IgD-negative memory B cell (primary cell): ENCODE measurements at regions not wholly inside any gene's neighbourhood (a gene's known extent, or its start where the extent isn't known, plus 50 kb on each side); places are given as distances from the start of the nearest gene placed in this dataset.
A peak's percentile ranks its signal among the peaks of the same experiment; 100 is the strongest.

Experiments used
- H3K27ac Mint-ChIP-seq, 3 donors: one replicate each; pipeline ENCODE4 v1.8.0; 2020 to 2022; ENCODE audit warnings: mild to moderate bottlenecking in 3 of 3, mixed read lengths in 3 of 3, moderate library complexity in 1 of 3
- H3K27me3 Mint-ChIP-seq: one replicate; pipeline ENCODE4 v1.8.0; 2021; ENCODE audit warnings: mixed read lengths
- H3K36me3 Mint-ChIP-seq: one replicate; pipeline ENCODE4 v1.8.0; 2020; ENCODE audit warnings: mild to moderate bottlenecking, mixed read lengths
- H3K4me1 Mint-ChIP-seq, 3 donors: one replicate each; pipeline ENCODE4 v1.8.0; 2020 to 2022; ENCODE audit warnings: mixed read lengths in 3 of 3, mild to moderate bottlenecking in 1 of 3
- H3K4me3 Mint-ChIP-seq, 4 donors: one replicate each; pipeline ENCODE4 v1.8.0; 2020 to 2022; ENCODE audit warnings: mild to moderate bottlenecking in 4 of 4, mixed read lengths in 4 of 4, moderate library complexity in 3 of 4
- H3K9me3 Mint-ChIP-seq, 3 donors: one replicate each; pipeline ENCODE4 v1.8.0; 2020 to 2021; ENCODE audit warnings: mixed read lengths in 3 of 3, mild to moderate bottlenecking in 1 of 3

DNA sequence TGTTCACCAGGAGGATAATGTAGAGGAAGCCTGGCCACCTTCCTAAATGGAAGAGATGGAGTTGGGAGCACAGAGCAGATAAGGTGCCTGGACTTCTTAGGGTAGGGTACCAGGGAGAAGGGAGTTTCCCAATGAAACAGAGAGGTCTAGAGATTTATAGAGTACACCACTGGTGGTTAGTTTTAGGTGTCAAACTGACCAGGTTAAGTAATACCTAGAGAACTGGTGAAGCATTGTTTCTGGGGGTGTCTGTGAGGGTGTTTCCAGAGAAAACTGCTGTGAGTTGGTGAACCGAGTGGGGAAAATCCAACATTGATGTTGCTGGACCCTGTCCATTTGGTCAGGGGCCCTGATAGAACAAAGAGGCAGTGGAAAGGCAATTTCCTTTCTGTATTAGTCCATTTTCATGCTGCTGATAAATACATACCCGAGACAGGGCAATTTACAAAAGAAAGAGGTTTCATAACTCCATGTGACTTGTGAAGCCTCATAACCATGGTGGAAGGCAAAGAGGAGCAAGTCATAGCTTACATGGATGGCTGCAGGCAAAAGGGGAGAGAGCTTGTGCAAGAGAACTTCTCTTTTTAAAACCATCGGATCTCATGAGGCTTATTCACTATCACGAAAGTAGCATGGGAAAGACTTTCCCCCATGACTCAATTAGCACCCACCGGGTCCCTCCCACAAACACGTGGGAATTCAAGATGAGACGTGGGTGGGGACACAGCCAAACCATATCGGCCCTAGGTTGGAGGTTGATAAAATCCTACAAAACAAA is 260.8 kb downstream of the CBLN2 start:
- peaks cover 0 to 3% (median 0%) of the 10 kb centered on the region in 3 donors for H3K9me3 Mint-ChIP-seq
- peak overlapping the region in 1 of 3 donors; percentile 14 for H3K27ac Mint-ChIP-seq
- peaks cover 9 to 16% (median 10%) of the 10 kb centered on the region in 3 donors for H3K4me1 Mint-ChIP-seq
- H3K27me3 Mint-ChIP-seq: no peaks in the 10 kb centered on the region
- H3K4me3 Mint-ChIP-seq: no peak overlapping the region
- H3K36me3 Mint-ChIP-seq: peaks cover 3% of the 10 kb centered on the region

DNA sequence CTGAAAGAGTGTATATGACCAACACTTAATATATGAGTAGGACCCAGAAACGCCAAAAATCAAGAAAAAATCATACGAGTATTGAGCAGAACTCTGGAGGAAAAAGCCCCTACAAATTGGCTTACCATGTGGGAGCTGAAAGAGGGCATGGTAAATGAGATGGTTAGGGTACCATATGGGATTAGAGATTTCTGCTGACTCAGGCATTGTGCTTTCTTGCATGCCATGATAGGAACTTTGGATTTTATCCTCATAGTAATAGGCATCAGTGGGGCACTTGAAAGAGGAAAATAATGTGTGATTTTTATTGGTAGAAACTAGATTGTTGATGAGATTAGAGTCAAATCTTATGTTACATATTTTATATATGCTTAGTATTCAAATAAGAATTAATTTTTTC is 271.1 kb downstream of the CBLN2 start:
- Mint-ChIP-seq H3K27ac (no peak overlapping the region), H3K27me3 (no peaks in the 10 kb centered on the region), H3K4me3 (no peak overlapping the region), H3K36me3 (no peaks in the 10 kb centered on the region), H3K9me3 (peaks cover 0 to 6% (median 3%) of the 10 kb centered on the region in 3 donors), H3K4me1 (peaks cover 9 to 13% (median 11%) of the 10 kb centered on the region in 3 donors)

DNA sequence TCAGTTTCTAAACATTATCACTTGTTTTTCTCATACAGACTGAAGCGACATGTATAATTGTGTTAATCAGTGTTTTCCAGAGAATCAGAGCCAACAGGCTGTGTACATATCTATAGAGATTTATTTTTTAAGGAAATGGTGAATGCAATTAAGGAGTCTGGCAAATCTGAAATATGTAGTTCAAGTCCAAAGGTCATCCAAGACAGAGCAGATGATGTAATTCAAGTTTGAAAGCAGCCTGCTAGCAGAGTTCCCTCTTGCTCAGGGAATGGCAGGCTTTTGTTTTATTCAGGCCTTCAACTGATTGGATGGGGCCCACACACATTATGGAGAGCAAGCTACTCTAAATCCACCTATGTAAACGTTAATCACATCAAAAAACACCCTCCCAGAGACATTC is 282.6 kb downstream of the CBLN2 start:
- H3K27ac Mint-ChIP-seq: no peak overlapping the region
- H3K4me3 Mint-ChIP-seq: no peak overlapping the region
- no peaks in the 10 kb centered on the region for H3K27me3 Mint-ChIP-seq
- no peaks in the 10 kb centered on the region for H3K36me3 Mint-ChIP-seq
- H3K9me3 Mint-ChIP-seq: no peaks in the 10 kb centered on the region
- H3K4me1 Mint-ChIP-seq: peaks cover 0 to 2% (median 0%) of the 10 kb centered on the region in 3 donors

DNA sequence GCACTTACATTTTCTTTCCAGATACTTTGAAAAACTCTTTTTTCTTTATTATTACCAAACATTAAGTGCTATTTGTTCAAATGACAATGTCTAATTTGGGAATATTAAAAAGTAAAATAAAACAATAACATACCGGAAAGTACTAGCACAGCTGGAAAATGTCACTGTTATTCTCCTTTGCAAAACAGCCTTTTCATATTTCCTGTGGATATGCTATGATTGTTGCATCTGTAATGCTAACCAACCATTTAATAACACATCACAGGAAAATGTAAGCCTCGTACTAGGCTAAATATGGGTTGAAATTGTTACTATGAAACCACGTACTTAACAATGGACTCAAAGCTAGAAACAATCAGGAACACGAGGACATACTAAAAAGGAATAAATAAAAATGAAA is 298.1 kb downstream of the CBLN2 start:
- Mint-ChIP-seq H3K36me3 (no peaks in the 10 kb centered on the region), H3K27ac (no peak overlapping the region), H3K27me3 (no peaks in the 10 kb centered on the region), H3K4me1 (no peaks in the 10 kb centered on the region), H3K4me3 (no peak overlapping the region), H3K9me3 (peaks cover 0 to 4% (median 4%) of the 10 kb centered on the region in 3 donors)

DNA sequence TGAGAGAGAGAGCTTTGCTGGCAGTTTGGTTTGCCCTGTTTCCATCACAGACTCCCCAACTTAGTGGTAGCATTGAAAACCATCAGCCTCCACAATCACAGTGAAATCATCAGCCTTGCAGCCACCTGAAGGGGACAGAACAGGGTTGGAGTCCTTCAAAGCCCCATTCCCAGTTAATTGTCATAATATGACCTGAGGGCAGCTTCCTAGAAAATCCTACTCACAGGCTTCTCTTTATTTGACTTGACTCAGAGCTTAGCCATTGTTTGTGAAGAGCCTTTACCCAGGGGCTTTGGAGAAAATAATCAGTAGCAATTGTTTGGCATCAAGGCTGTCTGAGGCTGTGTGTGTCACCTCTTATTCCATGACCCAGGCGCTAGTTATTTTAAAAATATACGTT is 308.7 kb downstream of the CBLN2 start:
- H3K36me3 Mint-ChIP-seq: no peaks in the 10 kb centered on the region
- no peak overlapping the region for H3K27ac Mint-ChIP-seq
- H3K9me3 Mint-ChIP-seq: no peaks in the 10 kb centered on the region
- H3K4me3 Mint-ChIP-seq: no peak overlapping the region
- H3K27me3 Mint-ChIP-seq: no peaks in the 10 kb centered on the region
- H3K4me1 Mint-ChIP-seq: peaks cover 0 to 3% (median 0%) of the 10 kb centered on the region in 3 donors

DNA sequence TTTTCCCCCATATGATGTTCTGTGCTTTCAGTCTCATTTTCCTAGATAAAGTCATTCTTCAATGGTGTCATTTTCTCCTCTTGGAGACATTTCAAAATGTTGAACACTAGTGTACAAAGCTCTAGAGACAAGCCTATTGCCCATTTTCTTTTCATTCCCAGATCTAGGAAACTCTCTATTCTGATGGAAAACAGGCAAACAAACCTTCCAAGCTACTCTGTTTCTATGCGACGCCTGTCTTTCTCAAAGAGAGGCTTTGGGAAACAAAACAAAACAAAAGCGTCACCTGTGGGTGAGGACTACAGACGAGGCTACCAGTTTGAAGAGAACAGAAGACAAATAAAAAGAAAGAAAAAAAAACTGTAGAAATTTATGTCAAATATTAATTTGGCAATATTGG is 311.0 kb downstream of the CBLN2 start:
- no peaks in the 10 kb centered on the region for H3K9me3 Mint-ChIP-seq
- no peak overlapping the region for H3K27ac Mint-ChIP-seq
- no peaks in the 10 kb centered on the region for H3K36me3 Mint-ChIP-seq
- H3K4me3 Mint-ChIP-seq: no peak overlapping the region
- no peaks in the 10 kb centered on the region for H3K27me3 Mint-ChIP-seq
- peaks cover 0 to 3% (median 0%) of the 10 kb centered on the region in 3 donors for H3K4me1 Mint-ChIP-seq

DNA sequence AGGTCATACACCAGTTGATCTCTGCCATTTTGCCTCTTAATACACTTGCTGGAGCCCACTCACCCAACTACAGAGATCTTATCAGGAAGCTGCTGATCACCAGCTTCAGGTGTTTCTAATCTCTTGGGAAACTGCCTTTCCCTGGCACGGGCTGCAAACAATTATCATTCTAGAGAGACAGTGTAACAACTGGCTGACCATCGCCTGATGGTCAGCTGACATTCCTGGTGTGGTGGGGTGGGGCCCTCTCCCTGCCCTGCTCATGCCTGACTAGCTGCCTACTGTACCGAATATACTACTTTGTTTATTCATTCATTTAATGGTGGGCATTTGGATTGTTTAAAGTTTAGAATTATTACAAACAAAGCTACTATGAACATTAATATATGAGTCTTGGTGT is 311.5 kb downstream of the CBLN2 start:
- no peaks in the 10 kb centered on the region for H3K36me3 Mint-ChIP-seq
- H3K27ac Mint-ChIP-seq: peak overlapping the region in 1 of 3 donors; percentile 40
- peaks cover 0 to 3% (median 0%) of the 10 kb centered on the region in 3 donors for H3K4me1 Mint-ChIP-seq
- H3K9me3 Mint-ChIP-seq: no peaks in the 10 kb centered on the region
- H3K27me3 Mint-ChIP-seq: no peaks in the 10 kb centered on the region
- no peak overlapping the region for H3K4me3 Mint-ChIP-seq

DNA sequence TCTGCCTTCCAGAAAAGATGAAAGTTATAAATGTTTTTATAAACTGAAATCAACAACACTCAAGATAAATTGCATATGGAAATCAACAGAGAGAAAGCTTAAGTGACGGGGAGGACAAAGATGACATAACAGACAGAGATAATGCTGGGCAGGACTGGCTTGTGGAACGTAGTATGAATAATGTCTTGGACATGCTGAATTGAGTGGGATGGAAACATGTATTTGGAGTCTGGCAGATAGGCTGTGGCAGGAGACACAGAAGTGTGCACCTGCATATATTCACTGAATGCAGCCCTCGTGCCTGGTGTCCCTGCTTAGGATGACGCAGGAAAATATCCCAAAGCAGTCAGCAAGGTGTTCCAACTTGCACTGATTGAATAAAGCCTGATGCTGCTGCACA is 318.2 kb downstream of the CBLN2 start:
- Mint-ChIP-seq H3K36me3 (no peaks in the 10 kb centered on the region), H3K4me3 (no peak overlapping the region)

DNA sequence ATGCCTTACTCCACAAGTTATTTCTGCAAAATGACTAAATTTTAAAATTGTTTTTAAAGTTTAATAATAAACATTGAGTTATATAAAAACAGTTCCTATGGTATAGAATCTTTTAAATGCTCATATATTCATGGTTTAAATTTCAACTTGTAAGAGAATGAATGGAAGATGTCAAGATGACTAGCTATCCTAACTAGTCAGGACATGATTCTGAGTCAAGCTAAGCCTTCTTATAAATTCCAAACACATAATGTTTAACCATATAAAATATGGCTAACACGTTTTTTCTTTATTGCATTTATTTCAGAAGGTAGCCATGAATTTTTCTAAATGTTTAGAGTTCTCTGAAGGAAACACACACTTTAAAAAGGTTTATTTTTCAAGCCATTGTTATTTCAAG is 320.4 kb downstream of the CBLN2 start:
- Mint-ChIP-seq H3K27ac (no peak overlapping the region), H3K4me1 (no peaks in the 10 kb centered on the region), H3K36me3 (no peaks in the 10 kb centered on the region), H3K9me3 (peaks cover 0 to 4% (median 3%) of the 10 kb centered on the region in 3 donors), H3K4me3 (no peak overlapping the region), H3K27me3 (no peaks in the 10 kb centered on the region)

More for the DNA sequence above, 318.2 kb downstream of the CBLN2 start:
- H3K27me3 Mint-ChIP-seq: no peaks in the 10 kb centered on the region
- H3K9me3 Mint-ChIP-seq: peaks cover 0 to 4% (median 3%) of the 10 kb centered on the region in 3 donors
- no peaks in the 10 kb centered on the region for H3K4me1 Mint-ChIP-seq
- no peak overlapping the region for H3K27ac Mint-ChIP-seq

DNA sequence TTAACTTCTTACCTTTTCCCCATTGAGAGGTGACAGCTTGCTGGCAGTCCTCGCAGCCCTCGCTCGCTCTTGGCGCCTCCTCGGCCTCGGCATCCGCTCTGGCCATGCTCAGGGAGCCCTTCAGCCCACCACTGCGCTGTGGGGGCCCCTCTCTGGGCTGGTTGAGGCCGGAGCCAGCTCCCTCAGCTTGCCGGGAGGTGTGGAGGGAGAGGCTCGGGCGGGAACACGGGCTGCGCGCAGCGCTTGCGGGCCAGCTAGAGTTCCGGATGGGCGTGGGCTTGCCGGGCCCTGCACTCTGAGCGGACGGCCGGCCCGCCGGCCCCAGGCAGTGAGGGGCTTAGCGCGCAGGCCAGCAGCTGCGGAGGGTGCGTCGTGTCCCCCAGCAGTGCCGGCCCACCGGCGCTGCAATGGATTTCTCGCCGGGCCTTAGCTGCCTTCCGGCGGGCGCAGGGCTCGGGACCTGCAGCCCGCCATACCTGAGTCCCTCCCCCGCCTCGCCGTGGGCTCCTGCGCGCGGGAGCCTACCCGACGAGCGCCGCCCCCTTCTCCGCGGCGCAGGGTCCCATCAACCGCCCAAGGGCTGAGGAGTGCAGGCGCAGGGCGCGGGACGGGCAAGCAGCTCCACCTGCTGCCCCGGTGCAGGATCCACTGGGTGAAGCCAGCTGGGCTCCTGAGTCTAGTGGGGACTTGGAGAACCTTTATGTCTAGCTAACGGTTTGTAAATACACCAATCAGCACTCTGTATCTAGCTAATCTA is 335.0 kb downstream of the CBLN2 start:
- no peaks in the 10 kb centered on the region for H3K36me3 Mint-ChIP-seq
- no peaks in the 10 kb centered on the region for H3K9me3 Mint-ChIP-seq
- no peak overlapping the region for H3K4me3 Mint-ChIP-seq
- H3K27ac Mint-ChIP-seq: no peak overlapping the region
- peaks cover 0 to 7% (median 6%) of the 10 kb centered on the region in 3 donors for H3K4me1 Mint-ChIP-seq
- H3K27me3 Mint-ChIP-seq: no peaks in the 10 kb centered on the region

DNA sequence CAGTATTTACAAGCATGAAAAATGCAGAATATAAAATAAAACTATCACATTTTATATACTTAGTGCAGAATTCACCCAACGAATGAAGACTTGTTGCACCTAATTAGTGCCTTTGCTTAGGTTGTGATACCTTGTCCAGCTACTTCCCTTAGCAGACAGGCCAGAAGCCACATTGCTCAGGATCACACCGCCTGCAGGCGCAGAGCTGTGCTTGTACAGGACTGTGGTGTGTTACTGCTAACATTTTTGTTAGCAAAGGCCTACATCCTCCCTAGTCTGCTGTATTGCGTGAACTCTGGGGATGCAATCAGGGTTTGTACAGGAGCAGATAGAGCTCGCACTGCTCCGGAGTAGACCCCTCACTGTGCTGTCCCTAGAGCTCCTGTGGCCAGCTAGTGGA is 336.9 kb downstream of the CBLN2 start:
- H3K27ac Mint-ChIP-seq: no peak overlapping the region
- no peaks in the 10 kb centered on the region for H3K27me3 Mint-ChIP-seq
- no peaks in the 10 kb centered on the region for H3K36me3 Mint-ChIP-seq
- no peaks in the 10 kb centered on the region for H3K9me3 Mint-ChIP-seq
- no peak overlapping the region for H3K4me3 Mint-ChIP-seq
- peaks cover 0 to 7% (median 6%) of the 10 kb centered on the region in 3 donors for H3K4me1 Mint-ChIP-seq

DNA sequence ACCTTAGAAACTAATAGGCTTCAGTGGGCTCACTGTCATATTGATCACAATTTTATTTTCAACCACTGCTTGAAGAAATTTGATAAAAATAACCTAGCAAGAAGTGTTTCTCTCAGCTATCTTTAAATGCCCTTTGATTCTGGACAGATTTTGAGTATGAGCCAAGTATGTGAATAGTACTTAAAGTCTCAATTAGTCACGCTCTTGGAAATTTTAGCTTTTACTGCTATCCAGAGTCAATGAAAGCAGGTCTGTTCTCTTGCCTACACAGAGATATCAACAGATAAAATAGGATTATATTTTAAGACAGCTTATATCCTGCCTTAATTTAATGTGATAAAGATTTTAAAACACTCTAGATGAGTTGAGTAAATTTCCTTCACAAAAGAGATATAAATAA is 337.3 kb downstream of the CBLN2 start:
- no peak overlapping the region for H3K4me3 Mint-ChIP-seq
- no peaks in the 10 kb centered on the region for H3K27me3 Mint-ChIP-seq
- H3K27ac Mint-ChIP-seq: no peak overlapping the region
- H3K36me3 Mint-ChIP-seq: no peaks in the 10 kb centered on the region
- H3K4me1 Mint-ChIP-seq: peaks cover 0 to 7% (median 6%) of the 10 kb centered on the region in 3 donors
- no peaks in the 10 kb centered on the region for H3K9me3 Mint-ChIP-seq

DNA sequence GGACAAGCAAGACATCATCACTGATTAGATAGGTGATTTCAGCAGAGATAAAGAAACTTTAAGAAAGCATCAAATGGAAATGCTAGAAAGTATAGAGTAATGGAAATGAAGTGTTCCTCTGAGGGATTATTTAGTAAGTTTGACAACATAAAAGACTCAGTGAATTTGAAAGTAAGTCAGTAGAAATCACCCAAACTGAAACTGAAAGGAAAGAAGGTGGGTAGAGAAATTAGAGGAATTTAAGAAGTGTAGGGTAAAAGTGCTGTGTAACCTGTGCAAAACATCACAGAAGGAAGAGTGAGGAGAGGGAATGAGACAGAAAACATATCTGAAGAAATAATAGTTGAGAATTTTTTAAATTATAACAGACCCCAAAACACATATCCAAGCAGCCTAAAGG is 343.1 kb downstream of the CBLN2 start:
- Mint-ChIP-seq H3K27me3 (no peaks in the 10 kb centered on the region), H3K4me1 (peaks cover 4 to 12% (median 6%) of the 10 kb centered on the region in 3 donors), H3K9me3 (no peaks in the 10 kb centered on the region), H3K36me3 (no peaks in the 10 kb centered on the region), H3K27ac (no peak overlapping the region), H3K4me3 (peak overlapping the region in 3 of 4 donors; percentile 10 to 54 (median 22))

DNA sequence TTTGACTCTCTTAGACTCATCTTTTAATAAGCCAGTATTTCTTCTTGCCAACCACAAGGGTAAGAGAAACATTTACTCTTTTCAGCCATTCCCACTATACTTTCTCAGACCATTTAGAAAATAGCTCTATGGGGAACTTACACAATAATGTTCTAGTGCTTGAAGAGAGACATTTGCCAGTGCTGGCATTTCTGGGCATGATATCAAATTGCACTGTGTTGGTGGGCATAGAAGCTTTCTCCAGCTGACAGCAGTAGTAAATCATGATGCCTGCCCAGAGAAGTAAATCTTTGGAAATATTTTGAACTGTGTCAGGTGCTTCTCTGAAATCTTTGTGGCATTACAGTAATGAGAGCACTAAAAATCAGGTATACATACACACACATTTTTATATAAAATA is 346.6 kb downstream of the CBLN2 start:
- H3K9me3 Mint-ChIP-seq: no peaks in the 10 kb centered on the region
- H3K4me3 Mint-ChIP-seq: no peak overlapping the region
- H3K36me3 Mint-ChIP-seq: no peaks in the 10 kb centered on the region
- H3K4me1 Mint-ChIP-seq: peaks cover 0 to 18% (median 5%) of the 10 kb centered on the region in 3 donors
- no peaks in the 10 kb centered on the region for H3K27me3 Mint-ChIP-seq
- no peak overlapping the region for H3K27ac Mint-ChIP-seq

DNA sequence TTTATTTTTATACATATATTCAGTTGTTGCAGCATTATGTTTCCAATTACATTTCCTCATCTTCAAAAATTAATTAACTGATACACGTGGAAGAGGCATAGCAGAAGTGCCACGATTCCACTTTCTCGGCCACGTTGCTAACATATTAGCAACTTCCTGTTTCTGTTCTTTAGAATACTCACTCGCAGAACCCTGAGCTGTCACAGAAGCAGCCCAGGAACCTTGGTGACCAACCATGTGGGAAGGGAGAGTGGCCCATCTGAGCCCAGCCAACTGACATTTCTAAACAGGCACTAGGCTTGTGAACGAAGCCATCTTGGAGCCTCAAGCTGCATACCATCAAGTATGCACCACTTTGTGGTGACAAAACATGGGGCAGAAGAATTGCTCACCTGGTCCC is 350.1 kb downstream of the CBLN2 start:
- Mint-ChIP-seq H3K36me3 (no peaks in the 10 kb centered on the region), H3K27ac (peak overlapping the region in 1 of 3 donors; percentile 46), H3K27me3 (no peaks in the 10 kb centered on the region), H3K9me3 (peaks cover 0 to 3% (median 0%) of the 10 kb centered on the region in 3 donors), H3K4me1 (peaks cover 0 to 7% (median 2%) of the 10 kb centered on the region in 3 donors), H3K4me3 (no peak overlapping the region)
